Caco-2 (cell line): ENCODE measurements at regions not wholly inside any gene's neighbourhood (a gene's known extent, or its start where the extent isn't known, plus 50 kb on each side); places are given as distances from the start of the nearest gene placed in this dataset.

Experiments used
- BruUV-seq: library from RNA; stranded (reverse); fragments of 400-500 nt; replicated peaks from 2 replicates; lab custom pipeline; 2021; lab: Mats Ljungman, UMichigan
- CTCF ChIA-PET: fragments of 300-600 bp; sonication (Branson Sonifier 250); formaldehyde crosslinking; loops from one replicate; lab custom pipeline; 2022; ENCODE audit warnings: antibody characterized with exemption; lab: Charles Lee
- POLR2A ChIA-PET: fragments of 300-600 bp; sonication (Branson Sonifier 250); formaldehyde crosslinking; loops from one replicate; lab custom pipeline; 2022; ENCODE audit warnings: antibody characterized with exemption; lab: Charles Lee
- DNase-seq, 2 experiments: peaks; one replicate each; pipeline versions ENCODE4 v3.0.0 to v3.0.0-alpha.2; 2020 to 2022
- H3K27me3 ChIP-seq: replicated peaks from 2 replicates; pipeline ENCODE4 v1.6.0; 2011; ENCODE audit warnings: low read length; ENCODE audit not compliant: control insufficient read depth, insufficient read depth
- H3K36me3 ChIP-seq: 2 replicates; pipeline ENCODE4 v1.5.1; 2011; ENCODE audit warnings: low read length; ENCODE audit not compliant: control insufficient read depth, insufficient read depth
- H3K4me1 ChIP-seq: fragments of 250-450 bp; sonication (Bioruptor Pico); 2 replicates; pipeline ENCODE4 v1.5.1; 2020; ENCODE audit warnings: mild to moderate bottlenecking
- H3K4me3 ChIP-seq: 2 replicates; pipeline ENCODE4 v1.5.1; 2011; ENCODE audit warnings: low read depth, mild to moderate bottlenecking, control low read depth, low read length
- H3K9me3 ChIP-seq: fragments of 250-450 bp; sonication (Bioruptor Pico); 2 replicates; pipeline ENCODE4 v1.5.1; 2020; ENCODE audit warnings: mild to moderate bottlenecking, moderate library complexity
- H3K27ac Mint-ChIP-seq: one replicate; pipeline ENCODE4 v1.8.0; 2022; ENCODE audit warnings: mixed read lengths; ENCODE audit not compliant: unreplicated experiment
- H3K27me3 Mint-ChIP-seq: one replicate; pipeline ENCODE4 v1.8.0; 2022; ENCODE audit warnings: mixed read lengths; ENCODE audit not compliant: insufficient read depth, unreplicated experiment
- H3K36me3 Mint-ChIP-seq: one replicate; pipeline ENCODE4 v1.8.0; 2022; ENCODE audit warnings: mild to moderate bottlenecking, mixed read lengths; ENCODE audit not compliant: insufficient read depth, unreplicated experiment
- H3K4me1 Mint-ChIP-seq: one replicate; pipeline ENCODE4 v1.8.0; 2022; ENCODE audit warnings: low read depth, mixed read lengths; ENCODE audit not compliant: unreplicated experiment
- H3K4me3 Mint-ChIP-seq: one replicate; pipeline ENCODE4 v1.8.0; 2022; ENCODE audit warnings: mild to moderate bottlenecking, moderate library complexity, mixed read lengths; ENCODE audit not compliant: unreplicated experiment
- H3K9me3 Mint-ChIP-seq: one replicate; pipeline ENCODE4 v1.8.0; 2022; ENCODE audit warnings: mixed read lengths; ENCODE audit not compliant: unreplicated experiment
- intact Hi-C: fragments of 100-400 bp; cut with micrococcal nuclease; formaldehyde crosslinking; loops from one replicate; pipeline ENCODE4 v1.10.0; 2022; ENCODE audit not compliant: unreplicated experiment
- TF ChIP-seq, protein P1 (sequence below), 2 experiments: fragments of 200-600 bp in 1 of 2; IDR thresholded peaks; 1 replicate in 1 of 2; 2 replicates in 1 of 2; pipeline versions ENCODE4 v1.5.1 to v1.8.0; 2011 to 2022; ENCODE audit warnings: antibody characterized with exemption in 1 of 2, control low read depth in 1 of 2, inconsistent platforms in 1 of 2, low read depth in 1 of 2, low read length in 1 of 2, mild to moderate bottlenecking in 1 of 2, moderate library complexity in 1 of 2; ENCODE audit not compliant: insufficient read depth in 1 of 2, severe bottlenecking in 1 of 2, unreplicated experiment in 1 of 2

DNA sequence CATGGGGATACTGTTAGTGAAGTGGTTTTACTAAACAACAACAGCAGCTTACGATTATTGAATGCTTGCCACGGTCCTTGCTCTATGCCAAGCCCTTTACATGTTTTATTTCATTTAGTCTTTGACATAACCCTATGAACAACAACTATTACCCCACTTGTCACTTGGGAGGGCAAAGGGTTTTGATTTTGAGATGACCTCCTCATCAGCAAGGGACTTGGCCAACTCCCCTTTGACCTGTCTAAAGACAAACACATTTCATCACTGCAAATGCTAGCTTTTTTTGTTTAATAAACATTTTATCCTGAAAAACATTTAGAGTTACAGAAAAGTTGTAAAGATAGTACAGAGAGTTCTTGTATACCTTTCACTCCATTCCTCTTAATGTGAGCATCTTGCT is 152.5 kb upstream of the WNT4 start:
- H3K4me3 Mint-ChIP-seq = no peak overlapping the region
- no peaks in the 10 kb centered on the region for H3K9me3 ChIP-seq

DNA sequence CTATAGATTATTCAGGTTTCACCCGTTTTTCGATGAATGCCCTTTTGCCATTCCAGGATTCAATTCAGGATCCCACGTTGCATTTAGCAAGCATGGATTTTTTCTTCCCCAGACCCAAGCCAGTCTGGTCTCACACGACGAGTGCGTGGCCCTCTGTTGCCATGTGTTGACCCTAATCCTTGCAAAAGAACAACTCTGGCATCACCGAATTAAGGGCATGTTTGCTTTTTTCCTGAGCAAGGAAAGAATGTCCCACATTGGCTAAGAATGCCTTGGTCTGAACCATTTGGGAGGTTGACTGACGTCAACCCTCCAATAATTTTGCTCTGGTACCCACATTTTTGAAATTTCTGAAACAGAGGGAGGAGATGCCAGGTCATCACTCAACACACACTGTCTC is 153.0 kb upstream of the WNT4 start:
- Histone ChIP-seq H3K4me3 (no peak overlapping the region), H3K9me3 (no peaks in the 10 kb centered on the region), H3K4me1 (peaks cover 12% of the 10 kb centered on the region), H3K27me3 (no peaks in the 10 kb centered on the region; the same call in 1 of the 2 replicates), H3K36me3 (no peaks in the 10 kb centered on the region)
- Mint-ChIP-seq H3K27ac (no peak overlapping the region), H3K27me3 (peaks cover 3% of the 10 kb centered on the region), H3K4me3 (no peak overlapping the region), H3K36me3 (no peaks in the 10 kb centered on the region), H3K9me3 (no peaks in the 10 kb centered on the region), H3K4me1 (peaks cover 15% of the 10 kb centered on the region)
- ChIA-PET POLR2A (no interaction called here), CTCF (no interaction called here)
- no TSS peak for BruUV-seq
- intact Hi-C loops = no loop called here
- DNase-seq = no peak
- TF ChIP-seq, protein P1, sequence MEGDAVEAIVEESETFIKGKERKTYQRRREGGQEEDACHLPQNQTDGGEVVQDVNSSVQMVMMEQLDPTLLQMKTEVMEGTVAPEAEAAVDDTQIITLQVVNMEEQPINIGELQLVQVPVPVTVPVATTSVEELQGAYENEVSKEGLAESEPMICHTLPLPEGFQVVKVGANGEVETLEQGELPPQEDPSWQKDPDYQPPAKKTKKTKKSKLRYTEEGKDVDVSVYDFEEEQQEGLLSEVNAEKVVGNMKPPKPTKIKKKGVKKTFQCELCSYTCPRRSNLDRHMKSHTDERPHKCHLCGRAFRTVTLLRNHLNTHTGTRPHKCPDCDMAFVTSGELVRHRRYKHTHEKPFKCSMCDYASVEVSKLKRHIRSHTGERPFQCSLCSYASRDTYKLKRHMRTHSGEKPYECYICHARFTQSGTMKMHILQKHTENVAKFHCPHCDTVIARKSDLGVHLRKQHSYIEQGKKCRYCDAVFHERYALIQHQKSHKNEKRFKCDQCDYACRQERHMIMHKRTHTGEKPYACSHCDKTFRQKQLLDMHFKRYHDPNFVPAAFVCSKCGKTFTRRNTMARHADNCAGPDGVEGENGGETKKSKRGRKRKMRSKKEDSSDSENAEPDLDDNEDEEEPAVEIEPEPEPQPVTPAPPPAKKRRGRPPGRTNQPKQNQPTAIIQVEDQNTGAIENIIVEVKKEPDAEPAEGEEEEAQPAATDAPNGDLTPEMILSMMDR (IDR thresholded peaks at IDR 0.05; ENCODE audit: insufficient read depth in 1 of 2, low read depth in 1 of 2, low read length in 1 of 2, severe bottlenecking in 1 of 2, unreplicated experiment in 1 of 2) = no peak

More for the DNA sequence above, 152.5 kb upstream of the WNT4 start:
- Histone ChIP-seq H3K4me1 (peaks cover 12% of the 10 kb centered on the region), H3K36me3 (no peaks in the 10 kb centered on the region), H3K4me3 (no peak overlapping the region), H3K27me3 (no peaks in the 10 kb centered on the region; the same call in 1 of the 2 replicates)
- BruUV-seq = no TSS peak
- ChIA-PET POLR2A (no interaction called here), CTCF (no interaction called here)
- TF ChIP-seq, protein P1 (IDR thresholded peaks at IDR 0.05; ENCODE audit: insufficient read depth in 1 of 2, low read depth in 1 of 2, low read length in 1 of 2, severe bottlenecking in 1 of 2, unreplicated experiment in 1 of 2) = no peak
- Mint-ChIP-seq H3K4me1 (peaks cover 15% of the 10 kb centered on the region), H3K27me3 (peaks cover 3% of the 10 kb centered on the region), H3K27ac (no peak overlapping the region), H3K36me3 (no peaks in the 10 kb centered on the region), H3K9me3 (no peaks in the 10 kb centered on the region)
- intact Hi-C loops = no loop called here
- DNase-seq = no peak

DNA sequence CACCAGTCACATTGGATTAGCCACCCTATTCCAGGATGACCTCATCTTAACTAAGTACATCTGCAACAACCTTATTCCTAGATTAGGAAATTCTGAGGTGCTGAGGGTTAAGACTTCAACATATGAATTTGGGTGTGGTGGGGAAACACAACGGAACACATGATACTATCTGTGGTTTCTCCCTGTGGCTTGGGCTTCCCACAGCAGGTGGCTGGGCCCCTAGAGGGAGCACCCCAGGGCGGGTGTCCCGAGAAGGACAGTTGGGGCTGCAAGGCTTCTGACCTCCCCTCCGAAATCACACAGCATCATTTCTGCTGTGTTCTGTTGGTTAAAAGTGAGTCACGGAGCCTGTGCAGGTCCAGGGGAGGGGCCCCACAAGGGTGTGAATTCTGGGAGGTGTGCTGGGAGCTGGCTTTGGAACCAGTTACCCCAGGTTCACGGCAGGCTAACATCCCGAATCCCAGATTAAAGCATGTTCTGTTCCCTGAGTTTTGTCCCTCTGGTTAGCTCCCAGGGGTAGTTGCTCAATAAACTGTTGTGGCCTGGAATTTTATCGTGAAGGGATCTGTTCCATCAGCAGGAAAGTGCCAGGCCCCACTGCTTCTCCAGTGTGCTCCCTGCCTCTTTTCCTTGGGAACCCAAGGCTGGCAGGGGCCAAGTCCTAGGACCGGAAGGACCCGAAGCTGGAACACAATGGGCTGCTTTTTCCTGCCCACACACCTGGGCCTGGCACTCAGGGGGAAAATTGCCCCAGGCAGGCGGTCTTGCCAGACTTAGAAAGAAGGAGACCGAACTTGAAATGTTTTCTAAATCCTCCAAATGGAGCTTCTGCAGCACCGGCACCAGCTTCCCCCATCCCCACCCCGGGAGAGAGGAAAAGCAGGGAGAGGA is 154.0 kb upstream of the WNT4 start:
- POLR2A ChIA-PET = no interaction called here
- H3K9me3 ChIP-seq = no peaks in the 10 kb centered on the region; the same call in 1 of the 2 replicates
- Mint-ChIP-seq H3K27me3 (peaks cover 3% of the 10 kb centered on the region), H3K36me3 (no peaks in the 10 kb centered on the region), H3K4me1 (peaks cover 6% of the 10 kb centered on the region), H3K9me3 (no peaks in the 10 kb centered on the region), H3K27ac (no peak overlapping the region), H3K4me3 (no peak overlapping the region)
- H3K4me3 ChIP-seq = no peak overlapping the region
- no peaks in the 10 kb centered on the region; the same call in 1 of the 2 replicates for H3K27me3 ChIP-seq
- peaks cover 13% of the 10 kb centered on the region for H3K4me1 ChIP-seq
- no TSS peak for BruUV-seq
- TF ChIP-seq, protein P1 (IDR thresholded peaks at IDR 0.05; ENCODE audit: insufficient read depth in 1 of 2, low read depth in 1 of 2, low read length in 1 of 2, severe bottlenecking in 1 of 2, unreplicated experiment in 1 of 2) = no peak
- no peak for DNase-seq
- intact Hi-C loops = no loop called here
- no peaks in the 10 kb centered on the region for H3K36me3 ChIP-seq
- CTCF ChIA-PET = interaction anchor here (0.5 to 1.0 kb wide), 2 partner anchors 8 to 119 kb away, joined by 3 to 5 read pairs; no protein-coding TSS in a partner anchor
